Panc1 (cell line): ENCODE measurements at regions not wholly inside any gene's neighbourhood (a gene's known extent, or its start where the extent isn't known, plus 50 kb on each side); places are given as distances from the start of the nearest gene placed in this dataset.

Experiments
- ATAC-seq: fragments of 200-7000 bp; cut with Tn5 transposase; 2 replicates; pipeline ENCODE4 v1.9.1; 2020; ENCODE audit warnings: mild to moderate bottlenecking, moderate library complexity
- BruUV-seq: library from RNA; stranded (reverse); fragments of 400-500 nt; replicated peaks from 2 replicates; lab custom pipeline; 2021; lab: Mats Ljungman, UMichigan
- CTCF ChIA-PET: fragments of 300-600 bp; sonication (Branson Sonifier 250); formaldehyde crosslinking; loops from one replicate; lab custom pipeline; 2022; ENCODE audit warnings: antibody characterized with exemption; lab: Charles Lee
- POLR2A ChIA-PET: fragments of 300-600 bp; sonication (Branson Sonifier 250); formaldehyde crosslinking; loops from one replicate; lab custom pipeline; 2022; ENCODE audit warnings: antibody characterized with exemption; lab: Charles Lee
- DNase-seq: peaks from one replicate; pipeline ENCODE4 v3.0.0-alpha.2; 2010; ENCODE audit warnings: low read depth, low spot score
- H3K27ac ChIP-seq: 2 replicates; pipeline ENCODE4 v1.5.1; 2011; ENCODE audit warnings: mild to moderate bottlenecking, low read length, inconsistent platforms
- H3K27me3 ChIP-seq: fragments of 200-500 bp; sonication (Bioruptor generic); 2 replicates; pipeline ENCODE4 v1.6.0; 2014; ENCODE audit warnings: low read length, inconsistent platforms; ENCODE audit not compliant: control insufficient read depth, insufficient read depth
- H3K36me3 ChIP-seq: fragments of 200-500 bp; sonication (Bioruptor generic); 2 replicates; pipeline ENCODE4 v1.5.1; 2014; ENCODE audit warnings: inconsistent platforms, mild to moderate bottlenecking, low read length, moderate library complexity; ENCODE audit not compliant: control insufficient read depth, insufficient read depth
- H3K4me1 ChIP-seq: 2 replicates; pipeline ENCODE4 v1.5.1; 2011; ENCODE audit warnings: inconsistent platforms, mild to moderate bottlenecking, low read length, moderate library complexity; ENCODE audit not compliant: control insufficient read depth, insufficient read depth
- H3K4me3 ChIP-seq, 2 experiments: 2 replicates each; pipeline ENCODE4 v1.5.1; 2011 to 2012; ENCODE audit warnings: low read depth in 2 of 2, low read length in 2 of 2, mild to moderate bottlenecking in 2 of 2, inconsistent platforms in 1 of 2, moderate library complexity in 1 of 2
- H3K9me3 ChIP-seq: fragments of 200-500 bp; sonication (Bioruptor generic); 2 replicates; pipeline ENCODE4 v1.5.1; 2014; ENCODE audit warnings: low read depth, mild to moderate bottlenecking, inconsistent platforms, low read length, moderate library complexity; ENCODE audit not compliant: control insufficient read depth, insufficient read depth
- POLR2AphosphoS5 ChIP-seq: IDR thresholded peaks from 2 replicates; pipeline ENCODE4 v1.6.1; 2012; ENCODE audit warnings: mild to moderate bottlenecking, low read depth, low read length, moderate library complexity
- SIN3A ChIP-seq: IDR thresholded peaks from 2 replicates; pipeline ENCODE4 v1.6.1; 2012; ENCODE audit warnings: low read depth, mild to moderate bottlenecking, low read length, moderate library complexity, borderline replicate concordance; ENCODE audit not compliant: insufficient read depth
- TCF7L2 ChIP-seq: IDR thresholded peaks from 2 replicates; pipeline ENCODE4 v1.6.1; 2011; ENCODE audit warnings: mild to moderate bottlenecking, low read depth, low read length, inconsistent platforms
- in situ Hi-C: cut with HindIII; loops from 2 replicates; pipeline ENCODE4 v1.10.0; 2016; ENCODE audit warnings: low sequenced_read_pairs, low pct_unique_long_range_greater_than_20kb
- intact Hi-C: fragments of 100-400 bp; cut with micrococcal nuclease; formaldehyde crosslinking; loops from one replicate; pipeline ENCODE4 v1.10.0; 2022; ENCODE audit not compliant: unreplicated experiment
- TF ChIP-seq, protein P1 (sequence below): fragments of 450-650 bp; IDR thresholded peaks from 2 replicates; pipeline ENCODE4 v1.5.1; 2017; ENCODE audit warnings: mild to moderate bottlenecking
- TF ChIP-seq, protein P2 (sequence below), 2 experiments: IDR thresholded peaks; 2 replicates each; pipeline ENCODE4 v1.6.1; 2011 to 2012; ENCODE audit warnings: low read depth in 2 of 2, control low read depth in 1 of 2, low read length in 1 of 2, mild to moderate bottlenecking in 1 of 2, moderate library complexity in 1 of 2; ENCODE audit not compliant: insufficient read depth in 1 of 2

DNA sequence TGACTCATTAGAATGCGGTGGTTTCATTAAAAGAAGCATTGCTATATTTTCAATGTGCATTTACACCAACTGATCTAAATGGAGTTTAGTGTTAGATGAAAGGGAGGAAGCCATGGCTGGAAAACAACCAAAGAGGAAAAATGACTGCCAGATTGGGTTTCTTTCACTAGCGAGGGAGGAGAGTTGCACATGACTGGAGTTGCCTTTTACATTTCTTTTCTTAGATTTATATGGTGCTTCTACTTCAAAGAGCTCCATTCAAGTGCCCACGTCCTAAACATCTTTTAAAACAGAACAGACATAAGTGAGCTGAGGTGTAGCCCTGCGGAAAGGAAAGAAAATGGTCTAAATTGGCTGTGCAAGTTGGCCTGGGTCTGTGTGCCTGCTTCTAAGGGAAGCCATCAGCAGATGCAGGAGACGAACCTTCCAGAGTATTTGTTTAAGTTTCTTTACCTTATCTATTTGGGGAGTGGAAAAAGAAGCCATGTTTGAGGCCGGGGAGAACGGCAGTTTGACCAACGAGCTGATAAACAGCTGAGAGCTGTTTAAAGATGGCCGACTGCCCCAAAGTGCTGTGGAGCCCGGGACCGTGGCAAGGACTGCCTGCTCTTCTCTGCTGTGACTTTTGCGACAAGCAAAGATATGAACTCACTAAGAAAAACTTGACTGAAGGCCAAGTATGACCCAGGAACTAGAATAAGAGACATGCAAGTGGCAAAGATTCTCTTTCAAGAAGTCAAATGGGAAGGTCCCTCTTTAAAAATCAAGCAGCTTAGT lies 327.0 kb downstream of the ZNF516 start:
- ATAC-seq (no peak), DNase-seq (no peak)
- 0 out of 4 replicates have a peak overlapping the region, but pooled peaks of 1 of the 2 experiments have one; percentile 5 for H3K4me3 ChIP-seq
- intact Hi-C loops (no loop called here), in situ Hi-C loops (no loop called here)
- no peaks in the 10 kb centered on the region for H3K36me3 ChIP-seq
- no peaks in the 10 kb centered on the region for H3K4me1 ChIP-seq
- TF ChIP-seq, protein P1, sequence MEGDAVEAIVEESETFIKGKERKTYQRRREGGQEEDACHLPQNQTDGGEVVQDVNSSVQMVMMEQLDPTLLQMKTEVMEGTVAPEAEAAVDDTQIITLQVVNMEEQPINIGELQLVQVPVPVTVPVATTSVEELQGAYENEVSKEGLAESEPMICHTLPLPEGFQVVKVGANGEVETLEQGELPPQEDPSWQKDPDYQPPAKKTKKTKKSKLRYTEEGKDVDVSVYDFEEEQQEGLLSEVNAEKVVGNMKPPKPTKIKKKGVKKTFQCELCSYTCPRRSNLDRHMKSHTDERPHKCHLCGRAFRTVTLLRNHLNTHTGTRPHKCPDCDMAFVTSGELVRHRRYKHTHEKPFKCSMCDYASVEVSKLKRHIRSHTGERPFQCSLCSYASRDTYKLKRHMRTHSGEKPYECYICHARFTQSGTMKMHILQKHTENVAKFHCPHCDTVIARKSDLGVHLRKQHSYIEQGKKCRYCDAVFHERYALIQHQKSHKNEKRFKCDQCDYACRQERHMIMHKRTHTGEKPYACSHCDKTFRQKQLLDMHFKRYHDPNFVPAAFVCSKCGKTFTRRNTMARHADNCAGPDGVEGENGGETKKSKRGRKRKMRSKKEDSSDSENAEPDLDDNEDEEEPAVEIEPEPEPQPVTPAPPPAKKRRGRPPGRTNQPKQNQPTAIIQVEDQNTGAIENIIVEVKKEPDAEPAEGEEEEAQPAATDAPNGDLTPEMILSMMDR, result no peak
- no peak for TF ChIP-seq TCF7L2
- TF ChIP-seq, protein P2, sequence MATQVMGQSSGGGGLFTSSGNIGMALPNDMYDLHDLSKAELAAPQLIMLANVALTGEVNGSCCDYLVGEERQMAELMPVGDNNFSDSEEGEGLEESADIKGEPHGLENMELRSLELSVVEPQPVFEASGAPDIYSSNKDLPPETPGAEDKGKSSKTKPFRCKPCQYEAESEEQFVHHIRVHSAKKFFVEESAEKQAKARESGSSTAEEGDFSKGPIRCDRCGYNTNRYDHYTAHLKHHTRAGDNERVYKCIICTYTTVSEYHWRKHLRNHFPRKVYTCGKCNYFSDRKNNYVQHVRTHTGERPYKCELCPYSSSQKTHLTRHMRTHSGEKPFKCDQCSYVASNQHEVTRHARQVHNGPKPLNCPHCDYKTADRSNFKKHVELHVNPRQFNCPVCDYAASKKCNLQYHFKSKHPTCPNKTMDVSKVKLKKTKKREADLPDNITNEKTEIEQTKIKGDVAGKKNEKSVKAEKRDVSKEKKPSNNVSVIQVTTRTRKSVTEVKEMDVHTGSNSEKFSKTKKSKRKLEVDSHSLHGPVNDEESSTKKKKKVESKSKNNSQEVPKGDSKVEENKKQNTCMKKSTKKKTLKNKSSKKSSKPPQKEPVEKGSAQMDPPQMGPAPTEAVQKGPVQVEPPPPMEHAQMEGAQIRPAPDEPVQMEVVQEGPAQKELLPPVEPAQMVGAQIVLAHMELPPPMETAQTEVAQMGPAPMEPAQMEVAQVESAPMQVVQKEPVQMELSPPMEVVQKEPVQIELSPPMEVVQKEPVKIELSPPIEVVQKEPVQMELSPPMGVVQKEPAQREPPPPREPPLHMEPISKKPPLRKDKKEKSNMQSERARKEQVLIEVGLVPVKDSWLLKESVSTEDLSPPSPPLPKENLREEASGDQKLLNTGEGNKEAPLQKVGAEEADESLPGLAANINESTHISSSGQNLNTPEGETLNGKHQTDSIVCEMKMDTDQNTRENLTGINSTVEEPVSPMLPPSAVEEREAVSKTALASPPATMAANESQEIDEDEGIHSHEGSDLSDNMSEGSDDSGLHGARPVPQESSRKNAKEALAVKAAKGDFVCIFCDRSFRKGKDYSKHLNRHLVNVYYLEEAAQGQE (IDR thresholded peaks at IDR 0.05; ENCODE audit: insufficient read depth in 1 of 2, low read depth in 2 of 2, low read length in 1 of 2), result no peak
- TF ChIP-seq POLR2AphosphoS5, result no peak
- TF ChIP-seq SIN3A, result no peak
- ChIA-PET CTCF (no interaction called here), POLR2A (no interaction called here)
- no TSS peak for BruUV-seq
- H3K27ac ChIP-seq, result no peak overlapping the region
- H3K9me3 ChIP-seq, result no peaks in the 10 kb centered on the region
- H3K27me3 ChIP-seq, result peaks cover 20% of the 10 kb centered on the region

DNA sequence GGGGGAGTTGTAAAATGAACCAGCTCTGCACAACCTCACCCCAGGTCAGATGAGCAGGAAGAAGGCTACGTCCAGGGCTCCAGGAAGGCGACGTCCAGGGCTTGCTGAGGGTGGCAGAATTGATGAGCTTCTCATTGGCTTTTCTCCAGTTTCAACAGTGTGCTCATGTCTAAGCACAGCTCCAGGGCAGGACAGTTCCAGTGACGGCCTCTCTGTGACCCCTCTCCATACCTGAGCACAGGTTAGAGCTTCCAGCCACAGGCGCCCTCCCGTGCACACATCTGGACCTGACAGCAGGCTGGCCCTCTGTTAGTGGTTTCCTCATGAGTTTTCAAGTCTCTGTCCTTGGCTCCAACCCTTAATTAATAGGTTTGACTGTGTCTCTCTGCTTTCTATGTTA lies 327.6 kb downstream of the ZNF516 start:
- in situ Hi-C loops, result no loop called here
- H3K9me3 ChIP-seq, result no peaks in the 10 kb centered on the region
- intact Hi-C loops, result no loop called here
- no peak for DNase-seq
- POLR2A ChIA-PET, result no interaction called here
- no TSS peak for BruUV-seq
- CTCF ChIA-PET, result no interaction called here
- H3K36me3 ChIP-seq, result no peaks in the 10 kb centered on the region
- TF ChIP-seq POLR2AphosphoS5 (no peak), SIN3A (no peak), TCF7L2 (no peak)
- TF ChIP-seq, protein P2 (IDR thresholded peaks at IDR 0.05; ENCODE audit: insufficient read depth in 1 of 2, low read depth in 2 of 2, low read length in 1 of 2), result no peak
- TF ChIP-seq, protein P1, result no peak
- no peak overlapping the region for H3K27ac ChIP-seq
- no peaks in the 10 kb centered on the region for H3K4me1 ChIP-seq
- peaks cover 19% of the 10 kb centered on the region for H3K27me3 ChIP-seq
- no peak overlapping the region for H3K4me3 ChIP-seq
- no peak for ATAC-seq
